Neural progenitor cell (in vitro differentiated cells): ENCODE measurements at regions not wholly inside any gene's neighbourhood (a gene's known extent, or its start where the extent isn't known, plus 50 kb on each side); places are given as distances from the start of the nearest gene placed in this dataset.

ENCODE experiments used
- DNase-seq: peaks from one replicate; pipeline ENCODE4 v3.0.0-alpha.2; 2016; ENCODE audit warnings: low spot score
- H2AFZ ChIP-seq: fragments of 200-600 bp; sonication (generic); replicated peaks from 2 replicates; pipeline ENCODE4 v1.6.1; 2016; ENCODE audit warnings: antibody characterized with exemption
- H3F3A ChIP-seq: fragments of 200-600 bp; sonication (generic); 2 replicates; pipeline ENCODE4 v1.6.1; 2016; ENCODE audit warnings: antibody characterized with exemption, low read depth
- H3K27ac ChIP-seq: fragments of 200-600 bp; sonication (generic); 2 replicates; pipeline ENCODE4 v1.5.1; 2016; ENCODE audit warnings: mild to moderate bottlenecking
- H3K27me3 ChIP-seq: fragments of 200-600 bp; sonication (generic); 2 replicates; pipeline ENCODE4 v1.6.1; 2016; ENCODE audit warnings: mild to moderate bottlenecking, moderate library complexity
- H3K36me3 ChIP-seq: fragments of 200-600 bp; sonication (generic); 2 replicates; pipeline ENCODE4 v1.5.1; 2016
- H3K4me1 ChIP-seq: fragments of 200-600 bp; sonication (generic); 2 replicates; pipeline ENCODE4 v1.6.1; 2016; ENCODE audit warnings: mixed run types
- H3K4me2 ChIP-seq: fragments of 200-600 bp; sonication (generic); 2 replicates; pipeline ENCODE4 v1.6.1; 2016
- H3K4me3 ChIP-seq: fragments of 200-600 bp; sonication (generic); 2 replicates; pipeline ENCODE4 v1.5.1; 2016
- H3K79me2 ChIP-seq: fragments of 200-600 bp; sonication (generic); 2 replicates; pipeline ENCODE4 v1.6.1; 2016; ENCODE audit warnings: low read depth
- H3K9ac ChIP-seq: fragments of 200-600 bp; sonication (generic); 2 replicates; pipeline ENCODE4 v1.6.1; 2016
- H3K9me3 ChIP-seq: fragments of 200-600 bp; sonication (generic); 2 replicates; pipeline ENCODE4 v1.5.1; 2016; ENCODE audit warnings: low read depth
- H4K20me1 ChIP-seq: fragments of 200-600 bp; sonication (generic); 2 replicates; pipeline ENCODE4 v1.6.1; 2016; ENCODE audit warnings: low read depth
- H3K27ac Mint-ChIP-seq: 3 replicates; pipeline ENCODE4 v1.8.0; 2021; ENCODE audit warnings: mixed read lengths
- H3K27me3 Mint-ChIP-seq: 2 replicates; pipeline ENCODE4 v1.8.0; 2022; ENCODE audit warnings: low read depth, mild to moderate bottlenecking, inconsistent platforms, moderate library complexity, mixed read lengths; ENCODE audit not compliant: insufficient read depth
- H3K36me3 Mint-ChIP-seq: 3 replicates; pipeline ENCODE4 v1.8.0; 2021; ENCODE audit warnings: mixed read lengths
- H3K4me1 Mint-ChIP-seq: 3 replicates; pipeline ENCODE4 v1.8.0; 2021; ENCODE audit warnings: mixed read lengths
- H3K4me3 Mint-ChIP-seq: 3 replicates; pipeline ENCODE4 v1.8.0; 2021; ENCODE audit warnings: mild to moderate bottlenecking, moderate library complexity, mixed read lengths
- H3K9me3 Mint-ChIP-seq: 3 replicates; pipeline ENCODE4 v1.8.0; 2020; ENCODE audit warnings: mixed read lengths
- CTCF ChIP-seq: fragments of 200-600 bp; sonication (generic); IDR thresholded peaks from 2 replicates; pipeline ENCODE4 v1.5.1; 2017; ENCODE audit warnings: antibody characterized with exemption, mild to moderate bottlenecking
- EZH2 ChIP-seq: fragments of 200-600 bp; sonication (generic); IDR thresholded peaks from 2 replicates; pipeline ENCODE4 v1.6.1; 2017; ENCODE audit warnings: antibody characterized with exemption, mild to moderate bottlenecking, moderate library complexity
- EZH2phosphoT487 ChIP-seq: fragments of 200-600 bp; sonication (generic); IDR thresholded peaks from 2 replicates; pipeline ENCODE4 v1.6.1; 2017; ENCODE audit warnings: antibody characterized with exemption

GRCh38 chr18:49698525-49699025, 114.8 kb downstream of the ACAA2 start:
- H3K9me3 ChIP-seq: no peaks in the 10 kb centered on the region
- Mint-ChIP-seq H3K27ac (peak overlapping the region; percentile 96), H3K9me3 (peaks cover 4% of the 10 kb centered on the region), H3K36me3 (no peaks in the 10 kb centered on the region), H3K4me1 (peaks cover 41% of the 10 kb centered on the region), H3K4me3 (no peak overlapping the region), H3K27me3 (peaks cover 5% of the 10 kb centered on the region)
- no peaks in the 10 kb centered on the region for H3F3A ChIP-seq
- no peak overlapping the region for H3K4me3 ChIP-seq
- no peaks in the 10 kb centered on the region for H3K27me3 ChIP-seq
- no peak overlapping the region for H2AFZ ChIP-seq
- no peak overlapping the region for H3K27ac ChIP-seq
- no peak for DNase-seq
- no peak for TF ChIP-seq EZH2phosphoT487
- H3K9ac ChIP-seq: no peak overlapping the region
- H3K4me1 ChIP-seq: peaks cover 2% of the 10 kb centered on the region
- H3K79me2 ChIP-seq: no peaks in the 10 kb centered on the region
- H3K4me2 ChIP-seq: no peak overlapping the region
- H3K36me3 ChIP-seq: no peaks in the 10 kb centered on the region
- no peaks in the 10 kb centered on the region for H4K20me1 ChIP-seq

- Histone ChIP-seq H3K4me2 (peak overlapping the region; percentile 22), H3K27ac (no peak overlapping the region), H3K36me3 (no peaks in the 10 kb centered on the region), H2AFZ (peak overlapping the region; percentile 61), H4K20me1 (no peaks in the 10 kb centered on the region), H3K79me2 (no peaks in the 10 kb centered on the region), H3K4me1 (peaks cover 2% of the 10 kb centered on the region), H3K4me3 (no peak overlapping the region), H3K9ac (no peak overlapping the region), H3F3A (no peaks in the 10 kb centered on the region), H3K27me3 (no peaks in the 10 kb centered on the region), H3K9me3 (no peaks in the 10 kb centered on the region)
- Mint-ChIP-seq H3K9me3 (peaks cover 4% of the 10 kb centered on the region), H3K36me3 (no peaks in the 10 kb centered on the region), H3K27ac (peak overlapping the region; percentile 96), H3K4me3 (no peak overlapping the region), H3K27me3 (peaks cover 5% of the 10 kb centered on the region), H3K4me1 (peaks cover 47% of the 10 kb centered on the region)
- TF ChIP-seq EZH2: no peak
- no peak for TF ChIP-seq CTCF
- no peak for TF ChIP-seq EZH2phosphoT487
- peak; percentile 30 for DNase-seq
Observed at GRCh38 chr18:49697757-49698524, 115.4 kb downstream of the ACAA2 start.

- H3K9me3 Mint-ChIP-seq: peaks cover 4% of the 10 kb centered on the region
- no peaks in the 10 kb centered on the region for H3K36me3 Mint-ChIP-seq
- Histone ChIP-seq H3K79me2 (no peaks in the 10 kb centered on the region), H3K9ac (no peak overlapping the region), H3K4me3 (no peak overlapping the region), H3K4me2 (no peak overlapping the region), H3K4me1 (peaks cover 2% of the 10 kb centered on the region), H3K27me3 (no peaks in the 10 kb centered on the region), H2AFZ (no peak overlapping the region), H3K27ac (no peak overlapping the region), H4K20me1 (no peaks in the 10 kb centered on the region), H3K9me3 (no peaks in the 10 kb centered on the region), H3K36me3 (no peaks in the 10 kb centered on the region), H3F3A (no peaks in the 10 kb centered on the region)
- no peak for DNase-seq
- no peak overlapping the region for H3K27ac Mint-ChIP-seq
- peaks cover 52% of the 10 kb centered on the region for H3K4me1 Mint-ChIP-seq
- H3K27me3 Mint-ChIP-seq: peaks cover 8% of the 10 kb centered on the region
- H3K4me3 Mint-ChIP-seq: no peak overlapping the region
- no peak for TF ChIP-seq EZH2phosphoT487
- TF ChIP-seq EZH2: no peak
- no peak for TF ChIP-seq CTCF
Observed at GRCh38 chr18:49697049-49697448, 116.3 kb downstream of the ACAA2 start.

GRCh38 chr18:49694402-49694801, 118.9 kb downstream of the ACAA2 start:
- peaks cover 4% of the 10 kb centered on the region for H3K9me3 Mint-ChIP-seq
- no peak overlapping the region for H3K27ac ChIP-seq
- H3K4me1 Mint-ChIP-seq: peaks cover 45% of the 10 kb centered on the region
- H3K36me3 Mint-ChIP-seq: no peaks in the 10 kb centered on the region
- H2AFZ ChIP-seq: no peak overlapping the region
- no peaks in the 10 kb centered on the region for H3K9me3 ChIP-seq
- no peaks in the 10 kb centered on the region for H3K36me3 ChIP-seq
- no peaks in the 10 kb centered on the region for H3K27me3 ChIP-seq
- H3K4me2 ChIP-seq: no peak overlapping the region
- DNase-seq: no peak
- no peaks in the 10 kb centered on the region for H3F3A ChIP-seq
- H3K4me3 Mint-ChIP-seq: no peak overlapping the region
- H3K79me2 ChIP-seq: no peaks in the 10 kb centered on the region
- H3K9ac ChIP-seq: no peak overlapping the region
- TF ChIP-seq EZH2 (no peak), CTCF (no peak), EZH2phosphoT487 (no peak)
- H3K27me3 Mint-ChIP-seq: peaks cover 8% of the 10 kb centered on the region
- H4K20me1 ChIP-seq: no peaks in the 10 kb centered on the region
- H3K4me3 ChIP-seq: no peak overlapping the region
- peak overlapping the region; percentile 76 for H3K27ac Mint-ChIP-seq
- H3K4me1 ChIP-seq: peaks cover 2% of the 10 kb centered on the region
